Astrocyte of the cerebellum (primary cell): ENCODE measurements at regions not wholly inside any gene's neighbourhood (a gene's known extent, or its start where the extent isn't known, plus 50 kb on each side); places are given as distances from the start of the nearest gene placed in this dataset.

Experiments used
- DNase-seq: peaks from one replicate; pipeline ENCODE4 v3.0.0-alpha.2; 2011; ENCODE audit warnings: low read depth
- H3K4me3 ChIP-seq: 2 replicates; pipeline ENCODE4 v1.5.1; 2011; ENCODE audit warnings: mild to moderate bottlenecking, low read depth, low read length, moderate library complexity
- in situ Hi-C: cut with HindIII; loops from 2 replicates; pipeline ENCODE4 v1.10.0; 2017; ENCODE audit warnings: low sequenced_read_pairs
- TF ChIP-seq, protein P1 (sequence below): IDR thresholded peaks from 2 replicates; pipeline ENCODE4 v1.5.1; 2012; ENCODE audit warnings: low read length, low read depth, moderate library complexity, mild to moderate bottlenecking; ENCODE audit errors: missing control alignments

DNA sequence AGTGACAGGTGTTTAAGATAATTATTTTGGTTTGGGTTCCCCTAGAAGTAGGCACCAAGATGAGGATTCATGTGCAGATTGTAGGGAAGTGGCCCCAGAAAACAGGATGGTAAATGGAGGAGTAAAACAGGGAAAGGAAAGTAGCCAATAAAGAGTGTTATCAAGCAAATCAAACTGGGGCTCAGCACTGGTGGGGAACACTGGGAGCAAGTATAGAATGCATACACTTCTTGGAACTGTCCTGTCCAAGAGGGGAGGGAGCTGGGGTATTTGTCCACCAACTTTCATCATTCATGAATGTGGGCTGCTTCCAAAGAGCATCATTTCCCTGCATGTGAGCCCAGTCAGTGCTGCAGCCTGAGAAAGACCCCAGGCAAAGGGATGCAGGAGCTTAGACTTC is 215.7 kb upstream of the IRX5 start:
- no peak for DNase-seq
- H3K4me3 ChIP-seq: no peak overlapping the region
- TF ChIP-seq, protein P1, sequence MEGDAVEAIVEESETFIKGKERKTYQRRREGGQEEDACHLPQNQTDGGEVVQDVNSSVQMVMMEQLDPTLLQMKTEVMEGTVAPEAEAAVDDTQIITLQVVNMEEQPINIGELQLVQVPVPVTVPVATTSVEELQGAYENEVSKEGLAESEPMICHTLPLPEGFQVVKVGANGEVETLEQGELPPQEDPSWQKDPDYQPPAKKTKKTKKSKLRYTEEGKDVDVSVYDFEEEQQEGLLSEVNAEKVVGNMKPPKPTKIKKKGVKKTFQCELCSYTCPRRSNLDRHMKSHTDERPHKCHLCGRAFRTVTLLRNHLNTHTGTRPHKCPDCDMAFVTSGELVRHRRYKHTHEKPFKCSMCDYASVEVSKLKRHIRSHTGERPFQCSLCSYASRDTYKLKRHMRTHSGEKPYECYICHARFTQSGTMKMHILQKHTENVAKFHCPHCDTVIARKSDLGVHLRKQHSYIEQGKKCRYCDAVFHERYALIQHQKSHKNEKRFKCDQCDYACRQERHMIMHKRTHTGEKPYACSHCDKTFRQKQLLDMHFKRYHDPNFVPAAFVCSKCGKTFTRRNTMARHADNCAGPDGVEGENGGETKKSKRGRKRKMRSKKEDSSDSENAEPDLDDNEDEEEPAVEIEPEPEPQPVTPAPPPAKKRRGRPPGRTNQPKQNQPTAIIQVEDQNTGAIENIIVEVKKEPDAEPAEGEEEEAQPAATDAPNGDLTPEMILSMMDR: no peak
- in situ Hi-C loops: no loop called here

- TF ChIP-seq, protein P1: no peak
- in situ Hi-C loops: no loop called here
- no peak for DNase-seq
- H3K4me3 ChIP-seq: no peak overlapping the region
These were observed 217.8 kb upstream of the IRX5 start for GRCh38 chr16:54712866-54713265.

- no peak overlapping the region for H3K4me3 ChIP-seq
- TF ChIP-seq, protein P1: no peak
- DNase-seq: no peak
- in situ Hi-C loops: no loop called here
These were observed 222.9 kb upstream of the IRX5 start for GRCh38 chr16:54707813-54708212.

DNA sequence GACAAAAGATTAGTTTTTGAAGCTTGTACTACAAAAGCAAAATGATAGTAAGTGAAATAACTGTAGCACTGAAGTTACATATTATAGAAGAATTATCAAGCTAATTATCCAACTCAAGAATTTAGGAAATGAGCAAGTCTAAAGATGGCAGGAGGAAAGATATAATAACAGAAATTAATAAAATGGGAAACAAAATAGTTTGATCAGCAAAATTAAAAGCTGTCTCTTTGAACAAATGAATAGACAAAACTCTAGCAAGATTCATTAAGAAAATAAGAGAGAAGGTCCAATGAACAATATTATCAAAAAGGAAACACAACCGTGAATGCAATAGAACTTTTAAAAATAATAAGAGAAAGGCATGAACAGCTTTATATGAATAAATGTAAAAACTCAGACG is 224.3 kb upstream of the IRX5 start:
- no peak for DNase-seq
- in situ Hi-C loops: no loop called here
- TF ChIP-seq, protein P1: no peak
- H3K4me3 ChIP-seq: no peak overlapping the region

- TF ChIP-seq, protein P1: no peak
- no peak overlapping the region for H3K4me3 ChIP-seq
- no peak for DNase-seq
- in situ Hi-C loops: no loop called here
These were observed 227.3 kb upstream of the IRX5 start for GRCh38 chr16:54703339-54703738.

GRCh38 chr16:54699656-54700055 is 231.0 kb upstream of the IRX5 start:
- no peak for DNase-seq
- in situ Hi-C loops: no loop called here
- H3K4me3 ChIP-seq: no peak overlapping the region
- TF ChIP-seq, protein P1: no peak

- TF ChIP-seq, protein P1: no peak
- in situ Hi-C loops: no loop called here
- H3K4me3 ChIP-seq: no peak overlapping the region
- DNase-seq: no peak
These were observed 233.0 kb upstream of the IRX5 start for GRCh38 chr16:54697677-54698076.
